OCI-LY3 (cell line): ENCODE measurements at regions not wholly inside any gene's neighbourhood (a gene's known extent, or its start where the extent isn't known, plus 50 kb on each side); places are given as distances from the start of the nearest gene placed in this dataset.
A peak's percentile ranks its signal among the peaks of the same experiment; 100 is the strongest.

Experiments
- H2AFZ ChIP-seq: fragments of 200-600, 300-600 bp; shearing (Covaris generic); 2 replicates; pipeline ENCODE4 v1.6.0; 2014; ENCODE audit warnings: antibody characterized with exemption, low read depth, low read length
- H3K27ac ChIP-seq: fragments of 200-600, 300-600 bp; sonication (generic); 2 replicates; pipeline ENCODE4 v1.5.1; 2014; ENCODE audit warnings: mild to moderate bottlenecking, low read length, moderate library complexity, mixed read lengths
- H3K27me3 ChIP-seq: fragments of 200-600, 300-600 bp; sonication (generic); 2 replicates; pipeline ENCODE4 v1.6.1; 2014; ENCODE audit warnings: low read depth, low read length, mixed read lengths
- H3K36me3 ChIP-seq: fragments of 200-600, 300-600 bp; sonication (generic); replicated peaks from 2 replicates; pipeline ENCODE3; 2014; ENCODE audit warnings: low read depth, low read length, mixed read lengths
- H3K4me1 ChIP-seq: fragments of 300-600, 200-600 bp; sonication (generic); 2 replicates; pipeline ENCODE4 v1.6.1; 2014; ENCODE audit warnings: low read length, mixed read lengths
- H3K4me2 ChIP-seq: fragments of 200-600, 300-600 bp; sonication (generic); 2 replicates; pipeline ENCODE4 v1.6.1; 2014; ENCODE audit warnings: low read length, mixed read lengths
- H3K4me3 ChIP-seq: fragments of 300-600, 200-600 bp; sonication (generic); 2 replicates; pipeline ENCODE4 v1.5.1; 2014; ENCODE audit warnings: antibody characterized with exemption, mild to moderate bottlenecking, low read length, moderate library complexity
- H3K79me2 ChIP-seq: fragments of 300-600, 200-600 bp; shearing (Covaris generic); 2 replicates; pipeline ENCODE4 v1.6.1; 2014; ENCODE audit warnings: mild to moderate bottlenecking, low read length, mixed read lengths
- H3K9ac ChIP-seq: fragments of 300-600, 200-600 bp; shearing (Covaris generic); 2 replicates; pipeline ENCODE4 v1.6.0; 2014; ENCODE audit warnings: mild to moderate bottlenecking, low read length, moderate library complexity
- H3K9me3 ChIP-seq: fragments of 200-600, 300-600 bp; shearing (Covaris generic); 2 replicates; pipeline ENCODE4 v1.6.1; 2014; ENCODE audit warnings: low read length, mixed read lengths; ENCODE audit not compliant: insufficient read depth
- H4K20me1 ChIP-seq: fragments of 200-600, 300-600 bp; sonication (generic); 2 replicates; pipeline ENCODE4 v1.6.1; 2016; ENCODE audit warnings: low read length, mixed read lengths; ENCODE audit not compliant: insufficient read depth
- CTCF ChIP-seq: fragments of 200-600, 300-600 bp; sonication (generic); IDR thresholded peaks from 2 replicates; pipeline ENCODE4 v1.5.1; 2014; ENCODE audit warnings: antibody characterized with exemption, low read length, low read depth
- EZH2phosphoT487 ChIP-seq: fragments of 200-600 bp; shearing (Covaris generic); IDR thresholded peaks from 2 replicates; pipeline ENCODE4 v1.6.1; 2018; ENCODE audit warnings: antibody characterized with exemption, mixed run types, low read depth

- no peak overlapping the region for H3K4me3 ChIP-seq
These were observed 137.6 kb downstream of the MRPL14 start for GRCh38 chr6:43989581-43990146.

GRCh38 chr6:43988801-43989200, 138.5 kb downstream of the MRPL14 start:
- TF ChIP-seq CTCF: no peak
- no peak for TF ChIP-seq EZH2phosphoT487

More at GRCh38 chr6:43989581-43990146, 137.6 kb downstream of the MRPL14 start:
- peaks cover 11% of the 10 kb centered on the region for H3K4me1 ChIP-seq
- H3K9me3 ChIP-seq: no peaks in the 10 kb centered on the region
- H3K79me2 ChIP-seq: no peaks in the 10 kb centered on the region
- H3K36me3 ChIP-seq: no peaks in the 10 kb centered on the region
- H3K4me2 ChIP-seq: no peak overlapping the region
- no peak for TF ChIP-seq EZH2phosphoT487
- no peak for TF ChIP-seq CTCF
- H3K27ac ChIP-seq: no peak overlapping the region
- peak overlapping the region; percentile 17; the same call in 1 of the 2 replicates for H2AFZ ChIP-seq
- no peak overlapping the region for H3K9ac ChIP-seq
- peaks cover 8% of the 10 kb centered on the region for H3K27me3 ChIP-seq
- no peaks in the 10 kb centered on the region for H4K20me1 ChIP-seq

GRCh38 chr6:43987838-43988439, 139.3 kb downstream of the MRPL14 start:
- H3K27me3 ChIP-seq: peaks cover 8% of the 10 kb centered on the region
- TF ChIP-seq CTCF (no peak), EZH2phosphoT487 (no peak)
- H2AFZ ChIP-seq: no peak overlapping the region
- H3K9ac ChIP-seq: no peak overlapping the region
- no peaks in the 10 kb centered on the region for H3K79me2 ChIP-seq
- H4K20me1 ChIP-seq: no peaks in the 10 kb centered on the region
- H3K4me3 ChIP-seq: no peak overlapping the region
- no peaks in the 10 kb centered on the region for H3K9me3 ChIP-seq
- H3K36me3 ChIP-seq: no peaks in the 10 kb centered on the region
- no peak overlapping the region for H3K4me2 ChIP-seq
- H3K4me1 ChIP-seq: no peaks in the 10 kb centered on the region
- H3K27ac ChIP-seq: no peak overlapping the region

More at GRCh38 chr6:43988801-43989200, 138.5 kb downstream of the MRPL14 start:
- Histone ChIP-seq H3K9me3 (no peaks in the 10 kb centered on the region), H3K4me2 (no peak overlapping the region), H3K4me1 (peaks cover 3% of the 10 kb centered on the region), H3K4me3 (no peak overlapping the region), H3K36me3 (no peaks in the 10 kb centered on the region), H3K79me2 (no peaks in the 10 kb centered on the region), H4K20me1 (no peaks in the 10 kb centered on the region), H3K27ac (no peak overlapping the region), H3K9ac (no peak overlapping the region), H3K27me3 (peaks cover 8% of the 10 kb centered on the region), H2AFZ (no peak overlapping the region)

- Histone ChIP-seq H3K79me2 (no peaks in the 10 kb centered on the region), H3K9ac (no peak overlapping the region), H2AFZ (no peak overlapping the region), H3K27me3 (peaks cover 8% of the 10 kb centered on the region), H3K27ac (no peak overlapping the region), H3K4me3 (no peak overlapping the region), H3K4me1 (no peaks in the 10 kb centered on the region), H3K36me3 (no peaks in the 10 kb centered on the region), H4K20me1 (no peaks in the 10 kb centered on the region), H3K4me2 (no peak overlapping the region), H3K9me3 (no peaks in the 10 kb centered on the region)
- no peak for TF ChIP-seq EZH2phosphoT487
These were observed 141.0 kb downstream of the MRPL14 start for GRCh38 chr6:43986177-43986825.
